ENCODE measurements at regions not wholly inside any gene's neighbourhood (a gene's known extent, or its start where the extent isn't known, plus 50 kb on each side); places are given as distances from the start of the nearest gene placed in this dataset.
A peak's percentile ranks its signal among the peaks of the same experiment; 100 is the strongest.
"Not testable (repeated sequence)": the region's sequence is repeated elsewhere in the genome, so short reads cannot be mapped to it uniquely, and the experiment has no call there.

- no peak for DNase-seq (ENCODE audit: low read depth)
Measured at GRCh38 chr2:138390316-138390945, 111.1 kb upstream of the SPOPL start.

GRCh38 chr2:138391946-138392345 is 109.6 kb upstream of the SPOPL start:
- DNase-seq (ENCODE audit: low read depth) = no peak

DNA sequence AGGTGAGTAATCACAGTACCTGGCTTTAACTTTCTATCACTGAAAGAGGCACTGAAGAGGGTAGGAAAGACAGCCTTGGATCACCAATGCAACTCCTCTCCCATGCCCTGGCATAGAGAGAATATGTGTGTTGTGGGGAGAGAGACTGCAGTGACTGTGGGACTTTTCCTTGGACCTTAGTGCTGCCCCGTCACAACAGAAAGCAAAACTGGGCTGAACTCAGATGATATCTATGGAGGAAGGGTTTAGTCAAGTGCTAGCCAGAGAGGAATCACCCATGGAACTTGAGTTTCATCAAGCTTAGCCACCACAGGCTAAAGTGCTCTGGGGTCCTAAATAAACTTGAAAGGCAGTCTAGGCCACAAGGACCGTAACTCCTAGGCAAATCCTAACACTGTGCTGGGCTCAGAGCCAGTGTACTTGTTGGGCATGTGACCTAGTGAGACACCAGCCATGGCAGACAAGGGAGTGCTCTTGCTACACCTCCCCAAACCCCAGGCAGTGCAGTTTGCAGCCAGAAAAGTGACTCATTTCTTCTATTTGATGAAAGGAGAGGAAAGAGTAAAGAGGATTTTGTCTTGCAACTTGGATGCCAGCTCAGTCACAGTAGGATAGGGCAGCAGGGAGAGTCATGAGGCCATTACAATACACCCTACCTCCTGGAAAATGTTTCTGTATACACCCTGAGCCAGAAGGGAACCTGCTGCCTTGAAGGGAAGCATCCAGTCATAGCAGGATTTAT is 105.8 kb upstream of the SPOPL start:
- peak; percentile 81 for DNase-seq (ENCODE audit: low read depth)

GRCh38 chr2:138396843-138397242 is 104.7 kb upstream of the SPOPL start:
- DNase-seq (ENCODE audit: low read depth) = no peak

- DNase-seq (ENCODE audit: low read depth) = no peak
Measured at GRCh38 chr2:138403431-138403927, 98.1 kb upstream of the SPOPL start.

GRCh38 chr2:138414014-138414413 is 87.6 kb upstream of the SPOPL start:
- no peak for DNase-seq (ENCODE audit: low read depth)

GRCh38 chr2:138415985-138416384 is 85.6 kb upstream of the SPOPL start:
- DNase-seq (ENCODE audit: low read depth) = no peak

GRCh38 chr2:138418453-138418852 is 83.1 kb upstream of the SPOPL start:
- no peak for DNase-seq (ENCODE audit: low read depth)

GRCh38 chr2:138421315-138421970 is 80.1 kb upstream of the SPOPL start:
- no peak for DNase-seq (ENCODE audit: low read depth)

DNA sequence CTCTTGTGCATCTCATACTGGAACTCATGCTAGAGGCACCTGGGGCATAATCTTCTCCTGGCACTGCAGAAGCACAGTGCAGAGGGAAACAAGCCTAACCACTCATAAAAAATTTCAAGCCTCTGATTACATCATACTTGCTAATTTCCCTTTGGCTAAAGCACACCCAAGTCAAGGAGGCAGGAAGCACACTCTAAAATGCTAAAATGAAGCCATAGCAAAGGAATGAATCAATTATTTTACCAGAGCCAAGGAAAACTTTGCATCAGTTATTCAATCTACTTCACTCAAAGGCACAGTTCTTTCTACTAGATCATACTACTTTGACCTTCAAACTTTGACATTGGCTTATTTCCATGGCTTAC is 79.6 kb upstream of the SPOPL start:
- DNase-seq (ENCODE audit: low read depth) = peak; percentile 73

GRCh38 chr2:138423198-138423597 is 78.4 kb upstream of the SPOPL start:
- no peak for DNase-seq (ENCODE audit: low read depth)

DNA sequence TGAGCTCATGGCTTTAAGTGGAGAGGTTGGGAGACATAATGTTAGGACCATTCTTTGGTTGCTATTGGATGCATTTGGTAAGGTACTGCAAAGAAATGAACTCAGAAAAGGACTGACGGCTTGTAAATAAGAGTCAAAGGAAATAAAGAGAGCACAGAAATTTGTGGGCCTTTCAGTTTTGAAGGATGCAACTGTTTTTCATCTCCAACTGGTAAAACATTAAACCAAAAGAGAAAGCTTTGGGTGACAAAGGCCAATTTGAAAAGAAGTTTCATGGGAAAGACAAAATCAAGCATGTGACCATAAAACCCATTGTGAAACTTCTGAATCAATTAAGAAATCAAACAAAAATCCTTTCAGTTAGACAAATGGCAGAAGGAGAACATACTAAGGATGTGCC is 77.8 kb upstream of the SPOPL start:
- DNase-seq (ENCODE audit: low read depth) = no peak

GRCh38 chr2:138424436-138425140 is 77.0 kb upstream of the SPOPL start:
- DNase-seq (ENCODE audit: low read depth) = no peak

DNA sequence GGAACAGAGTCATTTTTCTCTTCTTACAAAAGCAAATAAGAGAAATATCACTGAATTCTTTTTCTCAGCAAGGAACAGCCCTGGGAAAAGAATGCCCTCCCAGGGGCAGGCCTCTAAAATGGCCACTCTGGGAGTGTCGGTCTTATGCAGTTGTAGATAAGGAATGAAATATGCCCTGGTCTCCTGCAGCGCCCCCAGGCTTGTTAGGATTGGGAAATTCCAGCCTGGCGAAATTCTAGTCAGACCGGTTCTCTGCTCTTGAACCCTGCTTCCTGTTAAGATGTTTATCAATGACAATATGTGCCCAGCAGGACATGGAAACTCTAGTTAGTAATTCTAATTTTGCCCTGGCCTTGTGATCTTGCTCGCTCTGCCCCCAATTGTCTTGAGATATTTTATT is 75.5 kb upstream of the SPOPL start:
- DNase-seq (ENCODE audit: low read depth) = not testable (repeated sequence)

DNA sequence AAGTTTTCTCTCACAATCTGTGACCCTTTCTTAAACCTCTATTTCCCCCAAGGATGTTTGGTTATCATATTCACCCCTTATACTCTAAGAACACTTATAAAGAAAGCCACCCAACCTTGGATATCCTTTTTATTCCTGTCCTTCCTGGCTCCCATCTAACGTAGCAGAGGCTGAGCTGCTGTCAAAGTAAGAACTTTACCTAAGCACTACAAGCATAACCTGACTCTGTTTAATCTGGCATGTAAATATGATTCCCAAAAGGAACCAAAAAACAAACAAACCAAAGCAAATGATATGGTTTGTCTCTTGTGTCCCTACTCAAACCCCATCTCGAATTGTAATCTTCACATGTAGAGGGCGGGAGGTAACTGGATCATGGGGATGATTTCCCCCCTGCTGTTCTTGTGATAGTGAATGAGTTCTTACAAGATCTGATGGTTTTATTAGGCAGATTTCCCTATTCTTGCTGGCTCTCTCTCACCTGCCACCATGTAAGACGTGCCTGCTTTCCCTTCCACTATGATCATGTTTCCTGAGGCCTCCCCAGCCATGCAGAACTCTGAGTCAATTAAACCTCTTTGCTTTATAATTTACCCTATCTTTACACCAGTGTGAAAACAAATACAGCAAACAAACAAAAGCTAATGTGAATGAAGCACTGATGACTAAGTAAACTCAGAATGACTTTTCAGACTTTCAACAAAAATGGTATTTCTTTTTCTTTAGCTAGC is 72.7 kb upstream of the SPOPL start:
- DNase-seq (ENCODE audit: low read depth) = no peak

- no peak for DNase-seq (ENCODE audit: low read depth)
Measured at GRCh38 chr2:138430181-138430580, 71.4 kb upstream of the SPOPL start.

DNA sequence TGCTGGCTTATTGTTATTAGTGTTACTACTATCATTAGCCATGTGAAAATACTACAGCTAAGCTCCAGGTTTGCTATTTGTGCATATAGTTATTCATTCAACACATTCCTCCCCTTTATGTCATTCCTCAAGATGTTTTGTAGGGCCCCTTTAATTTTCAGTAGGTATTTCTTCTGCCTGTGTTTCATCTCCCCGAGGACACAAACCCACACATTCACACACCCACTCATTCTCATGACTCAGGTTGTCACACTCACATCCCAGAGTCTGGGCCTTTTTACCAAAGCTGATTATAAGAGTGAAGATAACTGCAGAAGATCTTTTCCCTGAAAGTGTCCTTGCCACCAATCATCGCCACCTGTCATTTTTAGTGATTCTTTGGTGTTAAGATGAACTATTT is 68.6 kb upstream of the SPOPL start:
- DNase-seq (ENCODE audit: low read depth) = peak; percentile 38

GRCh38 chr2:138433995-138434951 is 67.3 kb upstream of the SPOPL start:
- no peak for DNase-seq (ENCODE audit: low read depth)

- DNase-seq (ENCODE audit: low read depth) = no peak
Measured at GRCh38 chr2:138435701-138436100, 65.9 kb upstream of the SPOPL start.

- DNase-seq (ENCODE audit: low read depth) = no peak
Measured at GRCh38 chr2:138439733-138440132, 61.8 kb upstream of the SPOPL start.

GRCh38 chr2:138440759-138441158 is 60.8 kb upstream of the SPOPL start:
- no peak for DNase-seq (ENCODE audit: low read depth)
